HT1080 (cell line): ENCODE measurements at regions not wholly inside any gene's neighbourhood (a gene's known extent, or its start where the extent isn't known, plus 50 kb on each side); places are given as distances from the start of the nearest gene placed in this dataset.
"Not testable (repeated sequence)": the region's sequence is repeated elsewhere in the genome, so short reads cannot be mapped to it uniquely, and the experiment has no call there.

Source experiments
- DNase-seq: peaks from one replicate; pipeline ENCODE4 v3.0.0-alpha.2; 2015; ENCODE audit warnings: low read depth

- DNase-seq, result no peak
Observed at GRCh38 chr13:104943331-104943730, 1592.1 kb downstream of the EFNB2 start.

GRCh38 chr13:104937881-104938280 lies 1597.6 kb downstream of the EFNB2 start:
- DNase-seq, result peak; percentile 15

- DNase-seq, result no peak
Observed at GRCh38 chr13:104936304-104936703, 1599.2 kb downstream of the EFNB2 start.

- not testable (repeated sequence) for DNase-seq
Observed at GRCh38 chr13:104920513-104920912, 1614.9 kb downstream of the EFNB2 start.

GRCh38 chr13:104920091-104920490 lies 1615.4 kb downstream of the EFNB2 start:
- peak; percentile 38 for DNase-seq

GRCh38 chr13:104900191-104900817 lies 1635.2 kb downstream of the EFNB2 start:
- DNase-seq, result no peak

GRCh38 chr13:104898484-104898883 lies 1637.0 kb downstream of the EFNB2 start:
- no peak for DNase-seq

- no peak for DNase-seq
Observed at GRCh38 chr13:104895521-104895920, 1639.9 kb downstream of the EFNB2 start.

GRCh38 chr13:104875038-104875754 lies 1660.3 kb downstream of the EFNB2 start:
- DNase-seq, result no peak

GRCh38 chr13:104872153-104872552 lies 1663.3 kb downstream of the EFNB2 start:
- DNase-seq, result no peak

GRCh38 chr13:104871456-104871855 lies 1664.0 kb downstream of the EFNB2 start:
- DNase-seq, result no peak

- peak; percentile 41 for DNase-seq
Observed at GRCh38 chr13:104869501-104869900, 1666.0 kb downstream of the EFNB2 start.

GRCh38 chr13:104868806-104869205 lies 1666.7 kb downstream of the EFNB2 start:
- no peak for DNase-seq

GRCh38 chr13:104855581-104855980 lies 1679.9 kb downstream of the EFNB2 start:
- no peak for DNase-seq

- no peak for DNase-seq
Observed at GRCh38 chr13:104854698-104855097, 1680.8 kb downstream of the EFNB2 start.

- DNase-seq, result no peak
Observed at GRCh38 chr13:104854007-104854406, 1681.5 kb downstream of the EFNB2 start.

- no peak for DNase-seq
Observed at GRCh38 chr13:104847922-104848321, 1687.5 kb downstream of the EFNB2 start.

GRCh38 chr13:104843401-104843800 lies 1692.1 kb downstream of the EFNB2 start:
- DNase-seq, result no peak

- DNase-seq, result no peak
Observed at GRCh38 chr13:104841110-104841509, 1694.4 kb downstream of the EFNB2 start.

GRCh38 chr13:104837756-104838155 lies 1697.7 kb downstream of the EFNB2 start:
- peak; percentile 10 for DNase-seq

GRCh38 chr13:104833221-104833620 lies 1702.2 kb downstream of the EFNB2 start:
- DNase-seq, result no peak

- DNase-seq, result no peak
Observed at GRCh38 chr13:104832231-104832630, 1703.2 kb downstream of the EFNB2 start.

GRCh38 chr13:104831831-104832230 lies 1703.6 kb downstream of the EFNB2 start:
- no peak for DNase-seq
